OCI-LY1 (cell line): ENCODE measurements at regions not wholly inside any gene's neighbourhood (a gene's known extent, or its start where the extent isn't known, plus 50 kb on each side); places are given as distances from the start of the nearest gene placed in this dataset.

Source experiments
- H2AFZ ChIP-seq: fragments of 200-600 bp; sonication (generic), shearing (Covaris generic); 2 replicates; pipeline ENCODE4 v1.6.0; 2014; ENCODE audit warnings: antibody characterized with exemption, mild to moderate bottlenecking, low read length
- H3F3A ChIP-seq: fragments of 200-600 bp; sonication (generic), shearing (Covaris generic); 2 replicates; pipeline ENCODE4 v1.6.0; 2014; ENCODE audit warnings: mild to moderate bottlenecking, antibody characterized with exemption, low read length, moderate library complexity; ENCODE audit not compliant: insufficient read depth
- H3K27ac ChIP-seq: fragments of 200-600 bp; sonication (generic); 2 replicates; pipeline ENCODE4 v1.5.1; 2014; ENCODE audit warnings: low read length, mixed run types, mild to moderate bottlenecking, low read depth; ENCODE audit not compliant: poor library complexity, severe bottlenecking
- H3K27me3 ChIP-seq: fragments of 200-600 bp; sonication (generic); 2 replicates; pipeline ENCODE4 v1.6.0; 2014; ENCODE audit warnings: antibody characterized with exemption, mild to moderate bottlenecking, low read length, moderate library complexity; ENCODE audit not compliant: insufficient read depth
- H3K36me3 ChIP-seq: fragments of 200-600 bp; sonication (generic); 2 replicates; pipeline ENCODE4 v1.6.1; 2014; ENCODE audit warnings: mild to moderate bottlenecking, antibody characterized with exemption, low read length, moderate library complexity, mixed read lengths; ENCODE audit not compliant: insufficient read depth
- H3K4me1 ChIP-seq: fragments of 200-600 bp; sonication (generic); 2 replicates; pipeline ENCODE4 v1.5.1; 2014; ENCODE audit warnings: mild to moderate bottlenecking, low read length, moderate library complexity; ENCODE audit not compliant: insufficient read depth, severe bottlenecking
- H3K4me2 ChIP-seq: fragments of 200-600 bp; sonication (generic), shearing (Covaris generic); 2 replicates; pipeline ENCODE4 v1.6.1; 2014; ENCODE audit warnings: low read length
- H3K4me3 ChIP-seq: fragments of 200-600 bp; sonication (generic); 2 replicates; pipeline ENCODE4 v1.5.1; 2014; ENCODE audit warnings: low read length, low read depth, mild to moderate bottlenecking, mixed read lengths; ENCODE audit not compliant: poor library complexity, severe bottlenecking
- H3K79me2 ChIP-seq: fragments of 200-600 bp; shearing (Covaris generic); 2 replicates; pipeline ENCODE4 v1.6.1; 2016; ENCODE audit warnings: mixed run types, low read length, mixed read lengths; ENCODE audit not compliant: insufficient read depth
- H3K9ac ChIP-seq: fragments of 200-600 bp; sonication (generic), shearing (Covaris generic); 2 replicates; pipeline ENCODE4 v1.6.1; 2014; ENCODE audit warnings: mild to moderate bottlenecking, low read length, mixed read lengths
- H3K9me2 ChIP-seq: fragments of 200-600 bp; sonication (generic), shearing (Covaris generic); 2 replicates; pipeline ENCODE4 v1.6.1; 2014; ENCODE audit warnings: low read depth, mild to moderate bottlenecking, low read length, mixed read lengths
- H3K9me3 ChIP-seq: fragments of 200-600 bp; shearing (Covaris generic); 2 replicates; pipeline ENCODE4 v1.6.1; 2014; ENCODE audit warnings: low read length, mixed read lengths
- H4K20me1 ChIP-seq: fragments of 200-600 bp; sonication (generic), shearing (Covaris generic); 2 replicates; pipeline ENCODE4 v1.6.0; 2016; ENCODE audit warnings: mild to moderate bottlenecking, low read length; ENCODE audit not compliant: insufficient read depth
- CTCF ChIP-seq: fragments of 200-600 bp; sonication (generic), shearing (Covaris generic); IDR thresholded peaks from 2 replicates; pipeline ENCODE4 v1.5.1; 2017; ENCODE audit warnings: mild to moderate bottlenecking, antibody characterized with exemption, low read length, moderate library complexity, mixed read lengths
- EZH2 ChIP-seq: fragments of 200-600 bp; sonication (generic), shearing (Covaris generic); IDR thresholded peaks from 2 replicates; pipeline ENCODE4 v1.8.0; 2017; ENCODE audit warnings: borderline replicate concordance, mixed run types, mild to moderate bottlenecking, antibody characterized with exemption, low read length, moderate library complexity, mixed read lengths

- Histone ChIP-seq H3K27ac (no peak overlapping the region), H3K79me2 (no peaks in the 10 kb centered on the region), H3K4me3 (no peak overlapping the region), H3K9me2 (no peaks in the 10 kb centered on the region), H3K4me1 (no peaks in the 10 kb centered on the region), H3K9ac (no peak overlapping the region), H2AFZ (no peak overlapping the region), H3K9me3 (no peaks in the 10 kb centered on the region), H4K20me1 (no peaks in the 10 kb centered on the region), H3K36me3 (no peaks in the 10 kb centered on the region), H3K27me3 (no peaks in the 10 kb centered on the region), H3K4me2 (no peak overlapping the region), H3F3A (no peaks in the 10 kb centered on the region)
- TF ChIP-seq EZH2 (no peak), CTCF (no peak)
Measured at GRCh38 chr18:43893001-43893637, 615.8 kb upstream of the SYT4 start.

DNA sequence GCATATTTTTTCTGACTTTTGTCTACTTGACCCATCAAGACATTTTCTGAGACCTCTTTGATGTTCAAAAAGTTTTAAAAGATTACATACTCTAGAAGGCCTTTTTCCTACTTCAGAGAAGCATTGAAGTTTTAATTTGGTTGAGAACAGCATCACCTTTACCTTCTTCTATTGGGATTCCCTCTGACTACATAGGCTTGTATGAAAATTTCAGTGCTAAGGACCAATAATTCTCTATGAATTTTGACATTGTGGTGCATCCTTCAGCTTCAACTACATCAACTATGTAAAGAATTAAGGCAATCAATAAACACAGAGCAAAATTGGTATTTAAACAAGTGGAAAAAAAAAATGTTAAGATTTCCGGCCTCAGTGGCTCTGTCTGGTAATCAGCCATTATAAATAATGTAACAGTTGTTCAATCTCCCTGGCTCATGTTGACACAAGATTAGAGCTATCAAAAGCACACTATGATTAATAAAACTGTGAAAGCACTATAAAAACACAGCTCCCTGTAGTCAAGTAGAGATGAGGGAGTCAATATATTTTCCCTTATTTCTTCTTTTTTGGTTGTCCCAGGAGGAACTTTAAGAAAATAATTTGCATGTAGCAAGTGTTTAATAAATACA lies 627.0 kb upstream of the SYT4 start:
- Histone ChIP-seq H3F3A (no peaks in the 10 kb centered on the region), H3K9me2 (no peaks in the 10 kb centered on the region), H3K4me1 (no peaks in the 10 kb centered on the region), H3K9ac (no peak overlapping the region), H2AFZ (no peak overlapping the region), H3K36me3 (no peaks in the 10 kb centered on the region), H3K27ac (no peak overlapping the region), H4K20me1 (no peaks in the 10 kb centered on the region), H3K9me3 (no peaks in the 10 kb centered on the region), H3K79me2 (no peaks in the 10 kb centered on the region), H3K4me2 (no peak overlapping the region), H3K27me3 (no peaks in the 10 kb centered on the region), H3K4me3 (no peak overlapping the region)
- TF ChIP-seq EZH2 (no peak), CTCF (no peak)

DNA sequence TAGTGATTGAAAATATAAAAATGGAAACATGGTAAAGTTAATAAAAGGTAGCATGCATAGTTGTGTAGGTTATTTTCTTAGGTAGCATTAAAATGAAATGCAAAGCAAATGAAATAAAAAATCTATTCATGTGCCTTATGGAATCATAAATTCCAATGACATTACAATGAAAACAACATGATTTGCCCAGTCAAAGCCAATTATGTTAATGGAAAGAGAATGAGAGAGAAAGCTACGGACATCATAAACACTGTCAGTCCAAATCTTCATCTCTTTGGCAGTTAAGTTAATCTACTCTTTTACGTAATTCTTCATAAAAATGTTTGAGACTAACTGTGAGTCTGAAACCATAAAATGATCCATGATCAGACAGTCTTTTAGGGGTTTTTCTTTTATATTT lies 636.7 kb upstream of the SYT4 start:
- H3F3A ChIP-seq = no peaks in the 10 kb centered on the region
- H3K79me2 ChIP-seq = no peaks in the 10 kb centered on the region
- H3K9me3 ChIP-seq = no peaks in the 10 kb centered on the region
- no peak overlapping the region for H2AFZ ChIP-seq
- H3K4me2 ChIP-seq = no peak overlapping the region
- H3K27ac ChIP-seq = no peak overlapping the region
- no peak overlapping the region for H3K9ac ChIP-seq
- TF ChIP-seq EZH2 (no peak), CTCF (no peak)
- H3K4me1 ChIP-seq = no peaks in the 10 kb centered on the region
- no peak overlapping the region for H3K4me3 ChIP-seq
- H3K36me3 ChIP-seq = no peaks in the 10 kb centered on the region
- H3K27me3 ChIP-seq = no peaks in the 10 kb centered on the region
- no peaks in the 10 kb centered on the region for H4K20me1 ChIP-seq
- no peaks in the 10 kb centered on the region for H3K9me2 ChIP-seq
